ENCODE measurements at regions not wholly inside any gene's neighbourhood (a gene's known extent, or its start where the extent isn't known, plus 50 kb on each side); places are given as distances from the start of the nearest gene placed in this dataset.

DNA sequence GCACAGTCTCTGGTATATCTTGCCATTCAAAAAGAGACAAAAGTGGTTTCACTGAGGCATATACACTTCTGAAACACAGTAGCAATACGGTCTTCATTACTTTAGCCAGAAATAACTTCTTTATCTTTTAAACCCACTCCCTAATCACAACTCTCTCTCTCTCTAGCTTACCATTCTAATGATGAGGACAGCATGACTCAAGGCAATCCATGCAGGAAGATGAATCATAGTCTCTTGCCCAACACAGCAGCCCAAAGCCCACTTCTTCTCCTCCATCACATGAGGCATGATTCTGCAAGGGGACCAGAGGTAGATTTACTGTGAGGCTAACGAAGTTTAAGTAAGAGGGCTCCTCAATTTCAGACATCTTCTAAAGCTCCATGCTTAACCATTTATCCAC is 285.0 kb upstream of the NR5A2 start:
- Histone ChIP-seq H3K27ac (ENCODE audit: low read depth, low read length) (peak overlapping the region; percentile 58), H3K4me2 (ENCODE audit: low read length) (peak overlapping the region; percentile 40), H3K79me2 (ENCODE audit: insufficient read depth, low read length) (no peaks in the 10 kb centered on the region), H3K36me3 (ENCODE audit: insufficient read depth, low read length) (no peaks in the 10 kb centered on the region), H4K20me1 (ENCODE audit: insufficient read depth, low read length) (no peaks in the 10 kb centered on the region), H3K9me3 (ENCODE audit: insufficient read depth, low read depth, low read length) (no peaks in the 10 kb centered on the region), H3K4me3 (ENCODE audit: insufficient read depth, low read depth, low read length) (no peak overlapping the region), H2AFZ (ENCODE audit: low read depth, low read length) (no peak overlapping the region), H3K4me1 (ENCODE audit: insufficient read depth, low read length) (peaks cover 11% of the 10 kb centered on the region), H3K27me3 (ENCODE audit: insufficient read depth, low read length) (no peaks in the 10 kb centered on the region), H3K9ac (ENCODE audit: low read length) (no peak overlapping the region)
- H3K27ac Mint-ChIP-seq (ENCODE audit: unreplicated experiment) = no peak overlapping the region
- H3K4me3 Mint-ChIP-seq (ENCODE audit: unreplicated experiment) = no peak overlapping the region
- H3K27me3 Mint-ChIP-seq (ENCODE audit: low read depth, unreplicated experiment) = peaks cover 7% of the 10 kb centered on the region
- H3K4me1 Mint-ChIP-seq (ENCODE audit: low read depth, unreplicated experiment) = no peaks in the 10 kb centered on the region
- TF ChIP-seq, protein P1, sequence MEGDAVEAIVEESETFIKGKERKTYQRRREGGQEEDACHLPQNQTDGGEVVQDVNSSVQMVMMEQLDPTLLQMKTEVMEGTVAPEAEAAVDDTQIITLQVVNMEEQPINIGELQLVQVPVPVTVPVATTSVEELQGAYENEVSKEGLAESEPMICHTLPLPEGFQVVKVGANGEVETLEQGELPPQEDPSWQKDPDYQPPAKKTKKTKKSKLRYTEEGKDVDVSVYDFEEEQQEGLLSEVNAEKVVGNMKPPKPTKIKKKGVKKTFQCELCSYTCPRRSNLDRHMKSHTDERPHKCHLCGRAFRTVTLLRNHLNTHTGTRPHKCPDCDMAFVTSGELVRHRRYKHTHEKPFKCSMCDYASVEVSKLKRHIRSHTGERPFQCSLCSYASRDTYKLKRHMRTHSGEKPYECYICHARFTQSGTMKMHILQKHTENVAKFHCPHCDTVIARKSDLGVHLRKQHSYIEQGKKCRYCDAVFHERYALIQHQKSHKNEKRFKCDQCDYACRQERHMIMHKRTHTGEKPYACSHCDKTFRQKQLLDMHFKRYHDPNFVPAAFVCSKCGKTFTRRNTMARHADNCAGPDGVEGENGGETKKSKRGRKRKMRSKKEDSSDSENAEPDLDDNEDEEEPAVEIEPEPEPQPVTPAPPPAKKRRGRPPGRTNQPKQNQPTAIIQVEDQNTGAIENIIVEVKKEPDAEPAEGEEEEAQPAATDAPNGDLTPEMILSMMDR (IDR thresholded peaks at IDR 0.05; ENCODE audit: insufficient read depth, low read depth, low read length) = no peak
- no peak for TF ChIP-seq EZH2 (IDR thresholded peaks at IDR 0.05; ENCODE audit: insufficient read depth, low read length)
- H3K36me3 Mint-ChIP-seq (ENCODE audit: low read depth, unreplicated experiment) = no peaks in the 10 kb centered on the region
- DNase-seq (ENCODE audit: low read depth) (peak; percentile 98), FAIRE-seq (peak; percentile 71)
- H3K9me3 Mint-ChIP-seq (ENCODE audit: unreplicated experiment) = no peaks in the 10 kb centered on the region

DNA sequence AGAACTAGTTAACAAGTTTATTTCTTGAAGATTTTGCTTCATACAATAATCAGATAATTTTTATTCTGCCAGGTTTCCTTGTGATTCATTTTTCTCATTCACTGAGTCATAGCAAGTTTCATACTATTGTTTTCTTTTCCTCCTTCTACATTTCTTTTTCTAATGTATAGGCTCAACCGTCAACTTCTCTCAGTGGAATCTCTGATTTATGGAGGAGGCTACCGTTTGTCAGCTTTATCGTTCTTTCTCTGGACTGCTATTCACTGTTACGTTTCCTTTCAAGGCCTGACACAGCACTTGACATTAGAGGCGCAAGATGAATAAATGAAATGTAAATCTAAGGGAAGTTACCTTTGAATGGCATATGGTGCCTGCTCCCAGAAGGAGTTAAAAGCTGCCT is 284.3 kb upstream of the NR5A2 start:
- Histone ChIP-seq H3K27me3 (ENCODE audit: insufficient read depth, low read length) (no peaks in the 10 kb centered on the region), H3K79me2 (ENCODE audit: insufficient read depth, low read length) (no peaks in the 10 kb centered on the region), H3K9me3 (ENCODE audit: insufficient read depth, low read depth, low read length) (no peaks in the 10 kb centered on the region), H3K9ac (ENCODE audit: low read length) (no peak overlapping the region), H2AFZ (ENCODE audit: low read depth, low read length) (no peak overlapping the region), H3K27ac (ENCODE audit: low read depth, low read length) (peak overlapping the region; percentile 58), H3K4me2 (ENCODE audit: low read length) (peak overlapping the region; percentile 40), H4K20me1 (ENCODE audit: insufficient read depth, low read length) (no peaks in the 10 kb centered on the region), H3K4me3 (ENCODE audit: insufficient read depth, low read depth, low read length) (no peak overlapping the region), H3K36me3 (ENCODE audit: insufficient read depth, low read length) (no peaks in the 10 kb centered on the region), H3K4me1 (ENCODE audit: insufficient read depth, low read length) (peaks cover 11% of the 10 kb centered on the region)
- peaks cover 13% of the 10 kb centered on the region for H3K27me3 Mint-ChIP-seq (ENCODE audit: low read depth, unreplicated experiment)
- no peaks in the 10 kb centered on the region for H3K9me3 Mint-ChIP-seq (ENCODE audit: unreplicated experiment)
- H3K36me3 Mint-ChIP-seq (ENCODE audit: low read depth, unreplicated experiment) = no peaks in the 10 kb centered on the region
- FAIRE-seq (no peak), DNase-seq (ENCODE audit: low read depth) (peak; percentile 14)
- no peak overlapping the region for H3K4me3 Mint-ChIP-seq (ENCODE audit: unreplicated experiment)
- no peaks in the 10 kb centered on the region for H3K4me1 Mint-ChIP-seq (ENCODE audit: low read depth, unreplicated experiment)
- no peak overlapping the region for H3K27ac Mint-ChIP-seq (ENCODE audit: unreplicated experiment)
- TF ChIP-seq EZH2 (IDR thresholded peaks at IDR 0.05; ENCODE audit: insufficient read depth, low read length) = no peak
- TF ChIP-seq, protein P1 (IDR thresholded peaks at IDR 0.05; ENCODE audit: insufficient read depth, low read depth, low read length) = no peak

DNA sequence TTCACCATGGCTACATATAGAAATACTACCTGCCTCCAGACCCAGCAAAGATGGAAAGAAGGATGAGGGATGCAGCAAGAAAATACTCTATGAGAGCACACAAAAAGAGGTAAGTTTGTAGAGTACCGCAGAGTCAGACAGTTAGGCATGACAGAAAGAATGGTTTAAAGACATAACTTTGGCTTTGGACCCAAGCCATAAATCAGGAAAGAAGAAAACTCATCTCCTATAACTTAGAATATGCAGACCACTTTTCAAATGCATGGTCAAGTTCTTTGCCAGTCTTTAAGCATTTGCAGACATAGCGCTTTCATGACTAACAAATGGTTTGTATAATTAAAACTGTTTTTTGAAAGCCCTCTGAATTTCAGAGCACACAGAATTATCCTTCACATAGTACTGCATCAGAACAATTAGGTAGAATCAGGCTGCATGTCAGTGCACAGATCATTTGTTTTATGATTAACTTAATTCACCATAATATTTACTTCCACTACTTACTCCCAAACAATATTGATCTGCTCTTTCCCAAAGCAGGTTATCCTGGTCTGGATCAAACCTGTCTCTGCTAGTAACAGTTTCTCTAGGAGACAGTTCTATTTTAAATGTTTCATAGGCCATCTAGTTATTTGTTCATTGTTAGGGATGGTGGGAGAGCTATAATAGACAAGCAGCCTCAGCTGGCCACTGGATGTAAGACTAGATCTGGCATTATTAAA is 280.7 kb upstream of the NR5A2 start:
- no peak overlapping the region for H3K4me3 ChIP-seq (ENCODE audit: insufficient read depth, low read depth, low read length)
- H3K4me2 ChIP-seq (ENCODE audit: low read length) = no peak overlapping the region
- no peaks in the 10 kb centered on the region for H4K20me1 ChIP-seq (ENCODE audit: insufficient read depth, low read length)
- H3K36me3 ChIP-seq (ENCODE audit: insufficient read depth, low read length) = no peaks in the 10 kb centered on the region
- no peak for TF ChIP-seq EZH2 (IDR thresholded peaks at IDR 0.05; ENCODE audit: insufficient read depth, low read length)
- TF ChIP-seq, protein P1 (IDR thresholded peaks at IDR 0.05; ENCODE audit: insufficient read depth, low read depth, low read length) = no peak
- no peaks in the 10 kb centered on the region for H3K36me3 Mint-ChIP-seq (ENCODE audit: low read depth, unreplicated experiment)
- no peak overlapping the region for H3K27ac Mint-ChIP-seq (ENCODE audit: unreplicated experiment)
- no peaks in the 10 kb centered on the region for H3K27me3 ChIP-seq (ENCODE audit: insufficient read depth, low read length)
- H3K9ac ChIP-seq (ENCODE audit: low read length) = no peak overlapping the region
- no peak for DNase-seq (ENCODE audit: low read depth)
- H3K4me1 Mint-ChIP-seq (ENCODE audit: low read depth, unreplicated experiment) = no peaks in the 10 kb centered on the region
- H3K27ac ChIP-seq (ENCODE audit: low read depth, low read length) = no peak overlapping the region
- H3K4me3 Mint-ChIP-seq (ENCODE audit: unreplicated experiment) = no peak overlapping the region
- H3K79me2 ChIP-seq (ENCODE audit: insufficient read depth, low read length) = no peaks in the 10 kb centered on the region
- FAIRE-seq = no peak
- H2AFZ ChIP-seq (ENCODE audit: low read depth, low read length) = no peak overlapping the region
- peaks cover 11% of the 10 kb centered on the region for H3K4me1 ChIP-seq (ENCODE audit: insufficient read depth, low read length)
- H3K9me3 Mint-ChIP-seq (ENCODE audit: unreplicated experiment) = no peaks in the 10 kb centered on the region
- no peaks in the 10 kb centered on the region for H3K9me3 ChIP-seq (ENCODE audit: insufficient read depth, low read depth, low read length)
- H3K27me3 Mint-ChIP-seq (ENCODE audit: low read depth, unreplicated experiment) = peaks cover 18% of the 10 kb centered on the region

All from astrocyte (in vitro differentiated cells and primary cell).